B cell (primary cell): ENCODE measurements at regions not wholly inside any gene's neighbourhood (a gene's known extent, or its start where the extent isn't known, plus 50 kb on each side); places are given as distances from the start of the nearest gene placed in this dataset.

Experiments
- ATAC-seq: fragments of 200-7000 bp; cut with Tn5 transposase; one replicate; pipeline ENCODE4 v1.10.0; 2021; ENCODE audit warnings: low read depth, mild to moderate bottlenecking, moderate number of reproducible peaks, moderate library complexity
- CTCF ChIA-PET: fragments of 350-600 bp; sonication (Branson Sonifier 250); formaldehyde crosslinking; loops from one replicate; lab custom pipeline; 2021; ENCODE audit warnings: antibody characterized with exemption, inconsistent platforms; lab: Charles Lee
- POLR2A ChIA-PET: fragments of 350-600 bp; sonication (Branson Sonifier 250); formaldehyde crosslinking; loops from one replicate; lab custom pipeline; 2021; ENCODE audit warnings: antibody characterized with exemption; lab: Charles Lee
- DNase-seq: peaks from one replicate; pipeline ENCODE4 v3.0.0; 2013
- H2AFZ ChIP-seq: 2 replicates; pipeline ENCODE4 v1.6.1; 2012; ENCODE audit warnings: mild to moderate bottlenecking, low read depth, low read length; ENCODE audit not compliant: insufficient read depth, poor library complexity, severe bottlenecking
- H3K27ac ChIP-seq, 2 donors: 1 replicate in 1 of 2; 2 replicates in 1 of 2; pipeline ENCODE4 v1.5.1; 2012 to 2013; ENCODE audit warnings: low read length in 2 of 2, mild to moderate bottlenecking in 2 of 2, moderate library complexity in 1 of 2
- H3K27me3 ChIP-seq, 4 experiments: fragments of 200-600 bp in 1 of 4; sonication (generic) in 1 of 4; replicated peaks in 1 of 4; 1 replicate in 2 of 4; 2 replicates in 2 of 4; pipeline versions ENCODE4 v1.6.1 to v1.7.0; 2013 to 2016; ENCODE audit warnings: low read length in 3 of 4, mild to moderate bottlenecking in 2 of 4, mixed read lengths in 1 of 4, moderate library complexity in 1 of 4; ENCODE audit not compliant: insufficient read depth in 4 of 4, control insufficient read depth in 3 of 4; ENCODE audit errors: control extremely low read depth in 1 of 4
- H3K36me3 ChIP-seq, 2 experiments: replicated peaks in 1 of 2; 1 replicate in 1 of 2; 2 replicates in 1 of 2; pipeline versions ENCODE4 v1.6.1 to v1.7.1; 2013; ENCODE audit warnings: low read length in 1 of 2; ENCODE audit not compliant: insufficient read depth in 2 of 2, control insufficient read depth in 1 of 2; ENCODE audit errors: control extremely low read depth in 1 of 2, extremely low read depth in 1 of 2
- H3K4me1 ChIP-seq, 2 donors: fragments of 200-600 bp in 1 of 2; sonication (generic) in 1 of 2; 1 replicate in 1 of 2; 2 replicates in 1 of 2; pipeline versions ENCODE4 v1.5.1 to v1.6.1; 2013 to 2017; ENCODE audit warnings: low read length in 2 of 2; ENCODE audit not compliant: control insufficient read depth in 2 of 2, insufficient read depth in 2 of 2
- H3K4me2 ChIP-seq: replicated peaks from 2 replicates; pipeline ENCODE3; 2012; ENCODE audit warnings: mild to moderate bottlenecking, low read depth, low read length; ENCODE audit not compliant: poor library complexity, severe bottlenecking
- H3K4me3 ChIP-seq, 5 experiments: fragments of 200-600 bp in 1 of 5; sonication (generic) in 1 of 5; 1 replicate in 3 of 5; 2 replicates in 2 of 5; pipeline versions ENCODE4 v1.5.1 to v1.7.0; 2011 to 2016; ENCODE audit warnings: low read length in 4 of 5, mild to moderate bottlenecking in 4 of 5, low read depth in 2 of 5, control low read depth in 1 of 5, moderate library complexity in 1 of 5; ENCODE audit not compliant: insufficient read depth in 1 of 5; ENCODE audit errors: control extremely low read depth in 1 of 5, extremely low read depth in 1 of 5
- H3K79me2 ChIP-seq: fragments of 200-600 bp; sonication (generic); one replicate; pipeline ENCODE4 v1.6.0; 2016; ENCODE audit warnings: low read length; ENCODE audit not compliant: control insufficient read depth, insufficient read depth
- H3K9ac ChIP-seq: fragments of 200-600 bp; sonication (generic); 2 replicates; pipeline ENCODE4 v1.6.1; 2017; ENCODE audit warnings: mild to moderate bottlenecking, low read length, moderate library complexity
- H3K9me3 ChIP-seq, 3 donors: one replicate each; pipeline versions ENCODE4 v1.6.1 to v1.7.1; 2013; ENCODE audit warnings: low read length in 2 of 3; ENCODE audit not compliant: control insufficient read depth in 2 of 3, insufficient read depth in 1 of 3; ENCODE audit errors: control extremely low read depth in 1 of 3
- H4K20me1 ChIP-seq: 2 replicates; pipeline ENCODE4 v1.6.0; 2012; ENCODE audit warnings: mild to moderate bottlenecking, low read length; ENCODE audit not compliant: insufficient read depth, control insufficient read depth, poor library complexity, severe bottlenecking
- H3K27ac Mint-ChIP-seq: one replicate; pipeline ENCODE4 v1.8.0; 2021; ENCODE audit warnings: mixed read lengths
- H3K27me3 Mint-ChIP-seq: one replicate; pipeline ENCODE4 v1.8.0; 2021; ENCODE audit warnings: mixed read lengths
- H3K4me1 Mint-ChIP-seq: one replicate; pipeline ENCODE4 v1.8.0; 2021; ENCODE audit warnings: mixed read lengths
- H3K4me3 Mint-ChIP-seq: one replicate; pipeline ENCODE4 v1.8.0; 2021; ENCODE audit warnings: mixed read lengths
- H3K9me3 Mint-ChIP-seq: one replicate; pipeline ENCODE4 v1.8.0; 2022; ENCODE audit warnings: mixed read lengths; ENCODE audit not compliant: insufficient read depth
- EZH2 ChIP-seq: IDR thresholded peaks from 2 replicates; pipeline ENCODE4 v1.6.1; 2012; ENCODE audit warnings: borderline replicate concordance, low read depth, mild to moderate bottlenecking, moderate library complexity, low read length; ENCODE audit not compliant: insufficient read depth, poor library complexity, severe bottlenecking
- WGBS: methylation state at CpG from one replicate; pipeline ENCODE4 v1.1.5; 2013; ENCODE audit warnings: missing lambda C conversion rate; ENCODE audit not compliant: insufficient coverage; 5-methylcytosine and 5-hydroxymethylcytosine counted together
- intact Hi-C: fragments of 100-400 bp; cut with micrococcal nuclease; formaldehyde crosslinking; loops from one replicate; pipeline ENCODE4 v1.10.0; 2022
- TF ChIP-seq, protein P1 (sequence below): fragments of 200-600 bp; IDR thresholded peaks from one replicate; pipeline ENCODE4 v1.8.0; 2022; ENCODE audit warnings: antibody characterized with exemption, mild to moderate bottlenecking

DNA sequence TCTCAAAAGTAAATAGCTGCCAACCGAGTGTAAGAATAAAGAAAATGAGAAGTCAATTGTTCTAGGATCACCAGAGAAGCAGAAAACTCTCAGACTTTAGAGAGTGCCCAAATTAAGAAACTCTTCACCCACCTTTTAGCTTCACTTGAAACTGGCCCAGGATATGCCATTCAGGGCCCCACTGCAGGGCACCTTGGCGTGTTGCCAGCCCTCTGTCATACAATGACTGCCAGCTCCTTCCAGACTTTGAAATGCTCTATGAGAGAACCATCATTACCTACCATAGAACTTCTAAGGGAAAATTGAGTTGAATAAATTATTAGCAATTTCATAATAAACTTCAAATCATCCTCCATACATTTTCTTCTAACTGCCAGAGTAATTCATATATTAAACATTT is 240.5 kb downstream of the CETN3 start:
- POLR2A ChIA-PET, result no interaction called here
- H3K4me3 ChIP-seq, result no peak overlapping the region
- H3K9me3 ChIP-seq, result no peaks in the 10 kb centered on the region
- no peak overlapping the region for H3K9ac ChIP-seq
- peaks cover 7% of the 10 kb centered on the region for H3K27me3 Mint-ChIP-seq
- intact Hi-C loops, result no loop called here
- CTCF ChIA-PET, result interaction anchor here (1.2 kb wide), 1 partner anchor 1478 kb away, joined by 3 read pairs; no protein-coding TSS in a partner anchor
- no peak overlapping the region for H3K4me2 ChIP-seq
- no peak overlapping the region for H3K27ac Mint-ChIP-seq
- peaks cover 12% of the 10 kb centered on the region for H3K4me1 Mint-ChIP-seq
- no peaks in the 10 kb centered on the region for H3K36me3 ChIP-seq
- H2AFZ ChIP-seq, result no peak overlapping the region
- no peaks in the 10 kb centered on the region for H3K79me2 ChIP-seq
- no peak for DNase-seq
- no peaks in the 10 kb centered on the region for H4K20me1 ChIP-seq
- H3K9me3 Mint-ChIP-seq, result no peaks in the 10 kb centered on the region
- ATAC-seq, result no peak
- TF ChIP-seq, protein P1, sequence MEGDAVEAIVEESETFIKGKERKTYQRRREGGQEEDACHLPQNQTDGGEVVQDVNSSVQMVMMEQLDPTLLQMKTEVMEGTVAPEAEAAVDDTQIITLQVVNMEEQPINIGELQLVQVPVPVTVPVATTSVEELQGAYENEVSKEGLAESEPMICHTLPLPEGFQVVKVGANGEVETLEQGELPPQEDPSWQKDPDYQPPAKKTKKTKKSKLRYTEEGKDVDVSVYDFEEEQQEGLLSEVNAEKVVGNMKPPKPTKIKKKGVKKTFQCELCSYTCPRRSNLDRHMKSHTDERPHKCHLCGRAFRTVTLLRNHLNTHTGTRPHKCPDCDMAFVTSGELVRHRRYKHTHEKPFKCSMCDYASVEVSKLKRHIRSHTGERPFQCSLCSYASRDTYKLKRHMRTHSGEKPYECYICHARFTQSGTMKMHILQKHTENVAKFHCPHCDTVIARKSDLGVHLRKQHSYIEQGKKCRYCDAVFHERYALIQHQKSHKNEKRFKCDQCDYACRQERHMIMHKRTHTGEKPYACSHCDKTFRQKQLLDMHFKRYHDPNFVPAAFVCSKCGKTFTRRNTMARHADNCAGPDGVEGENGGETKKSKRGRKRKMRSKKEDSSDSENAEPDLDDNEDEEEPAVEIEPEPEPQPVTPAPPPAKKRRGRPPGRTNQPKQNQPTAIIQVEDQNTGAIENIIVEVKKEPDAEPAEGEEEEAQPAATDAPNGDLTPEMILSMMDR, result no peak
- no peak for TF ChIP-seq EZH2
- no peak overlapping the region for H3K4me3 Mint-ChIP-seq
- WGBS, result no CpG with 5 or more reads among the region's 2 CpGs
- no peaks in the 10 kb centered on the region for H3K27me3 ChIP-seq
- no peak overlapping the region for H3K27ac ChIP-seq
- H3K4me1 ChIP-seq, result peaks cover 4 to 6% of the 10 kb centered on the region in 2 donors

DNA sequence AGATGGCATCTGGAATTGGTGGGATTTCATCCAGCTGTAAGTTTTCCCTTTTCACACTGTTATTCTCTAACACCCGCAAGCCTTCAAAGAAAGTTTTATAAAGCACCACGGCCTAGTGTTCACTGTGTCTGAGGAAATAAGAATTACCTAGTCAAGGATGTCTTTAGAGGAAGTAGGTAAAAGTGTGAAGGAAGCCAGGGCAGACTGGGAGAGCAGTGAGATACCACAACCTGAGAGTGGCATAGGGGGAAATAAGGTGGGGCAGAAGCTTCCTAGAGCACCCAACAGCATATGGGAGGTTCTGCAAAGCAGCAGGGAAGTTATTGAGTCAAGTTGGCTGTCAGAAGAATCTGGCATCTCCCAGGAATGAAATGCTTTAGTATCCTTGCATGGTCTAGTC is 241.2 kb downstream of the CETN3 start:
- peak; percentile 49 for ATAC-seq
- TF ChIP-seq, protein P1, result no peak
- no peak for TF ChIP-seq EZH2
- H3K4me1 ChIP-seq, result peaks cover 4 to 6% of the 10 kb centered on the region in 2 donors
- H3K27ac ChIP-seq, result no peak overlapping the region
- H4K20me1 ChIP-seq, result no peaks in the 10 kb centered on the region
- no peak overlapping the region for H2AFZ ChIP-seq
- DNase-seq, result peak; percentile 30
- H3K79me2 ChIP-seq, result no peaks in the 10 kb centered on the region
- H3K9ac ChIP-seq, result no peak overlapping the region
- intact Hi-C loops, result no loop called here
- ChIA-PET POLR2A (no interaction called here), CTCF (no interaction called here)
- Mint-ChIP-seq H3K27me3 (peaks cover 4% of the 10 kb centered on the region), H3K4me1 (peaks cover 12% of the 10 kb centered on the region), H3K4me3 (no peak overlapping the region), H3K9me3 (no peaks in the 10 kb centered on the region), H3K27ac (no peak overlapping the region)
- no peaks in the 10 kb centered on the region for H3K9me3 ChIP-seq
- no peaks in the 10 kb centered on the region for H3K36me3 ChIP-seq
- no peak overlapping the region for H3K4me3 ChIP-seq
- H3K27me3 ChIP-seq, result no peaks in the 10 kb centered on the region
- no CpG with 5 or more reads among the region's 2 CpGs for WGBS
- no peak overlapping the region for H3K4me2 ChIP-seq
